ENCODE measurements at regions not wholly inside any gene's neighbourhood (a gene's known extent, or its start where the extent isn't known, plus 50 kb on each side); places are given as distances from the start of the nearest gene placed in this dataset.
A peak's percentile ranks its signal among the peaks of the same experiment; 100 is the strongest.

DNA sequence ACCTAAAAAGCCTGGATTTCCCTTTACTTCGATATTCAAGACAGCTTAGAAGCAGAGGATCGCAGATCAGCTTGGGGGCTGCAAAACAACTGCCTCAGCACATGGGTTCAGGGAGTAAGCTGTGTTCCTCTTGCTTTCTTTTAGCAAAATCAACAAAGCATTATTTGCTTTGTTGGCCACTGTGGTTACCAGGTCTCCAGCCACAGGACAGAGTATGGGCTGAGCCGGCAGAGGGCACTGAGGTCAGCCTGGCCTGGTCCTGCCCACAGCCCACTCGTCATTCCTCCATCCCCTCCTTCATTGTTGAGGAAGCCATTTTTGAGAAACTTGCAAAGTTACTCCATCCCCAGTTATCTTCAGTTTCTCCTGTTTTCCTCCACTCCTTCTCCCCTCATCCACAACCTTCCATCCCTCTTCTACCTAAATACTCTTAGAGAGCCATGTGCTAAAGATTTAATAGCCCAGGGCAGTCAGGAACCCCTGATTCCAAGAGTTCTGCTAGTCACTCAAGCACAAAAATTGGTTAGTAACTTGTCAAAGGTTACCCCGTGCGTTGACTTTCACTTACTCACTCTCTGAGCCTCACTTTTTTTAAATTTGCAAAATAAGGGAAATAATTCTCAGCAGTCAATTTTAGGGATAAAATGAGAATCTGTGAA, 60.0 kb upstream of the HES1 start:
- Histone ChIP-seq H3K9me3 (no peaks in the 10 kb centered on the region), H3K27me3 (peaks cover 0 to 13% (median 0%) of the 10 kb centered on the region in 3 donors), H3K27ac (peak overlapping the region; percentile 26 to 50 (median 46)), H3K4me1 (peaks cover 17 to 35% (median 28%) of the 10 kb centered on the region in 4 donors), H3K36me3 (no peaks in the 10 kb centered on the region), H3K4me3 (no peak overlapping the region)
- TF ChIP-seq POLR2A (IDR thresholded peaks at IDR 0.05): no peak
- peak in 2 of 3 donors; percentile 10 to 57 for TF ChIP-seq POLR2AphosphoS5 (IDR thresholded peaks at IDR 0.05)
- TF ChIP-seq, protein P1, sequence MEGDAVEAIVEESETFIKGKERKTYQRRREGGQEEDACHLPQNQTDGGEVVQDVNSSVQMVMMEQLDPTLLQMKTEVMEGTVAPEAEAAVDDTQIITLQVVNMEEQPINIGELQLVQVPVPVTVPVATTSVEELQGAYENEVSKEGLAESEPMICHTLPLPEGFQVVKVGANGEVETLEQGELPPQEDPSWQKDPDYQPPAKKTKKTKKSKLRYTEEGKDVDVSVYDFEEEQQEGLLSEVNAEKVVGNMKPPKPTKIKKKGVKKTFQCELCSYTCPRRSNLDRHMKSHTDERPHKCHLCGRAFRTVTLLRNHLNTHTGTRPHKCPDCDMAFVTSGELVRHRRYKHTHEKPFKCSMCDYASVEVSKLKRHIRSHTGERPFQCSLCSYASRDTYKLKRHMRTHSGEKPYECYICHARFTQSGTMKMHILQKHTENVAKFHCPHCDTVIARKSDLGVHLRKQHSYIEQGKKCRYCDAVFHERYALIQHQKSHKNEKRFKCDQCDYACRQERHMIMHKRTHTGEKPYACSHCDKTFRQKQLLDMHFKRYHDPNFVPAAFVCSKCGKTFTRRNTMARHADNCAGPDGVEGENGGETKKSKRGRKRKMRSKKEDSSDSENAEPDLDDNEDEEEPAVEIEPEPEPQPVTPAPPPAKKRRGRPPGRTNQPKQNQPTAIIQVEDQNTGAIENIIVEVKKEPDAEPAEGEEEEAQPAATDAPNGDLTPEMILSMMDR (IDR thresholded peaks at IDR 0.05): no peak
- TF ChIP-seq EP300 (IDR thresholded peaks at IDR 0.05): no peak
- intact Hi-C loops (cut with DNase I; ENCODE audit: low total_unique reads): no loop called here
- peak; percentile 48 to 58 for DNase-seq
- WGBS, 5 donors: 51 to 68% (median 55%) methylated on average over 6 of the region's 6 CpGs

- H3K4me1 ChIP-seq: peaks cover 15 to 31% (median 24%) of the 10 kb centered on the region in 4 donors
- 58 to 80% (median 67%) methylated on average over 7 of the region's 7 CpGs for WGBS, 5 donors
- TF ChIP-seq, protein P1 (IDR thresholded peaks at IDR 0.05): no peak
- TF ChIP-seq EP300 (IDR thresholded peaks at IDR 0.05) (no peak), POLR2AphosphoS5 (IDR thresholded peaks at IDR 0.05) (no peak), POLR2A (IDR thresholded peaks at IDR 0.05) (no peak)
- H3K36me3 ChIP-seq: no peaks in the 10 kb centered on the region
- no peaks in the 10 kb centered on the region for H3K9me3 ChIP-seq
- DNase-seq: no peak
- H3K4me3 ChIP-seq: no peak overlapping the region
- H3K27ac ChIP-seq: peak overlapping the region in 1 of 5 donors; percentile 50
- H3K27me3 ChIP-seq: peaks cover 0 to 9% (median 0%) of the 10 kb centered on the region in 3 donors
- intact Hi-C loops (cut with DNase I; ENCODE audit: low total_unique reads): no loop called here
These were observed 59.5 kb upstream of the HES1 start for GRCh38 chr3:194076475-194076874.

- no peak for TF ChIP-seq POLR2AphosphoS5 (IDR thresholded peaks at IDR 0.05)
- TF ChIP-seq POLR2A (IDR thresholded peaks at IDR 0.05): no peak
- WGBS, 5 donors: 67 to 79% (median 72%) methylated on average over 2 of the region's 2 CpGs
- no peak for DNase-seq
- H3K36me3 ChIP-seq: no peaks in the 10 kb centered on the region
- H3K9me3 ChIP-seq: no peaks in the 10 kb centered on the region
- intact Hi-C loops (cut with DNase I; ENCODE audit: low total_unique reads): no loop called here
- no peak overlapping the region for H3K27ac ChIP-seq
- H3K4me3 ChIP-seq: no peak overlapping the region
- H3K4me1 ChIP-seq: peaks cover 3 to 22% (median 17%) of the 10 kb centered on the region in 4 donors
- no peaks in the 10 kb centered on the region for H3K27me3 ChIP-seq
These were observed 58.3 kb upstream of the HES1 start for GRCh38 chr3:194077602-194078001.

DNA sequence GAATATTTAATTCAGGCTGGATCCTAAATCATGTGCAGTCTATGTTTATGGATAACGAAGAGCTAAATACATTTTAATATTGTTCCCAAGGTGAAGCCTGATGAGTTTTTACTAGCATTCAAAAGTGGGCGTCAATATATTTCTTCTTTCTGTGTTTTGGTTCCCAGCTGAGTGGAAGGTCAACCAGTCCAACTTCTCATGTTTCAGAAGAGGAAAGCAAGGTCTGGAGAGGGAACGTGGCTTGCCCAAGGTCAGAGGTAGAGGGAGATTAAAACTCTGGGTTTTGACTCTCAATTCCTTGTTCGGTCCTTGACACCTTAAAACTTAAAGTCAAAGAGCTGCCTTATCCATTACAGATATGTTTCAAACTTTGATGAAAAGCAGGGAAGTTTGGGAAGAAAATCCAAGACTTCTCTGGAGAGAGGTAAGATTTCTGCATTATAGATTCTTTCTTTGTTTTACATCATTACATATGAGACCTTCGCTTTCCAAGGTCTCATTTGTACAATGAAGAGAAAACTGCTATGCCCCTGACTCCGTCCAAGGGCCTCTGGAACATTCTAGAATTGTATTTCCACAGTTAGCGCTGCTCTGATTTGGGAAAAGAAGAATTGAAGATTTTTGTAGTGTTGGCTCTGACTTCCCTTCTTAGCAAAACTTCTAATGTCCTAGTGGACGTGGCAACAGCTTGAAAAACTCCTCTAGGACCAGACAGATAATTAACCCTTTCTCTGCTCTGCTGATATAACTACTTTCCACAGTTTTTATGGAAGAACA, 57.7 kb upstream of the HES1 start:
- intact Hi-C loops (cut with DNase I; ENCODE audit: low total_unique reads): no loop called here
- TF ChIP-seq EP300 (IDR thresholded peaks at IDR 0.05): no peak
- no peak for TF ChIP-seq POLR2A (IDR thresholded peaks at IDR 0.05)
- no peak for TF ChIP-seq POLR2AphosphoS5 (IDR thresholded peaks at IDR 0.05)
- TF ChIP-seq, protein P1 (IDR thresholded peaks at IDR 0.05): no peak
- no peak for DNase-seq
- H3K4me1 ChIP-seq: peaks cover 0 to 27% (median 17%) of the 10 kb centered on the region in 4 donors
- H3K27ac ChIP-seq: no peak overlapping the region
- no peaks in the 10 kb centered on the region for H3K27me3 ChIP-seq
- 52 to 66% (median 63%) methylated on average over 8 of the region's 8 CpGs for WGBS, 5 donors
- H3K4me3 ChIP-seq: no peak overlapping the region
- no peaks in the 10 kb centered on the region for H3K9me3 ChIP-seq
- H3K36me3 ChIP-seq: no peaks in the 10 kb centered on the region

Measured in stomach (tissue), 8 donors.